OCI-LY1 (cell line): ENCODE measurements at regions not wholly inside any gene's neighbourhood (a gene's known extent, or its start where the extent isn't known, plus 50 kb on each side); places are given as distances from the start of the nearest gene placed in this dataset.

Source experiments
- EZH2 ChIP-seq: fragments of 200-600 bp; sonication (generic), shearing (Covaris generic); IDR thresholded peaks from 2 replicates; pipeline ENCODE4 v1.8.0; 2017; ENCODE audit warnings: borderline replicate concordance, mixed run types, mild to moderate bottlenecking, antibody characterized with exemption, low read length, moderate library complexity, mixed read lengths
- TF ChIP-seq, protein P1 (sequence below): fragments of 200-600 bp; sonication (generic), shearing (Covaris generic); IDR thresholded peaks from 2 replicates; pipeline ENCODE4 v1.5.1; 2017; ENCODE audit warnings: mild to moderate bottlenecking, antibody characterized with exemption, low read length, moderate library complexity, mixed read lengths

DNA sequence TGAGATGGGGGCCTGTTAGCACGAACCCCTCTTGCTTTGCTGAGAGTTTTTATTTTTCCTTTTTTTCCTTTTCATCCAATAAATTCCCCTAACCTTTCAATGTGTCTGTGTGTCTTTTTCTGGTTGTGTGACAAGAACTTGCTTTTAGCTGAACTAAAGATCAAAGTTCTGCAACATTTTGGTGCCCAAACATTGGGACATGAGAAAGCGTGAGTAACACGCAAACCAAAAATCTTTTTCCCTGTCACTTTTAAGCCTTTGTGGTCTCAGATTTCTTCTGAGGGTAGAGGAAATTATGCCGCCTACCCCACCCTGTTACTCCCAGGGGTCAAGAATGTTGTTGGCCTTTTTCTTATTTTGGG lies 141.8 kb upstream of the CPXCR1 start:
- TF ChIP-seq, protein P1, sequence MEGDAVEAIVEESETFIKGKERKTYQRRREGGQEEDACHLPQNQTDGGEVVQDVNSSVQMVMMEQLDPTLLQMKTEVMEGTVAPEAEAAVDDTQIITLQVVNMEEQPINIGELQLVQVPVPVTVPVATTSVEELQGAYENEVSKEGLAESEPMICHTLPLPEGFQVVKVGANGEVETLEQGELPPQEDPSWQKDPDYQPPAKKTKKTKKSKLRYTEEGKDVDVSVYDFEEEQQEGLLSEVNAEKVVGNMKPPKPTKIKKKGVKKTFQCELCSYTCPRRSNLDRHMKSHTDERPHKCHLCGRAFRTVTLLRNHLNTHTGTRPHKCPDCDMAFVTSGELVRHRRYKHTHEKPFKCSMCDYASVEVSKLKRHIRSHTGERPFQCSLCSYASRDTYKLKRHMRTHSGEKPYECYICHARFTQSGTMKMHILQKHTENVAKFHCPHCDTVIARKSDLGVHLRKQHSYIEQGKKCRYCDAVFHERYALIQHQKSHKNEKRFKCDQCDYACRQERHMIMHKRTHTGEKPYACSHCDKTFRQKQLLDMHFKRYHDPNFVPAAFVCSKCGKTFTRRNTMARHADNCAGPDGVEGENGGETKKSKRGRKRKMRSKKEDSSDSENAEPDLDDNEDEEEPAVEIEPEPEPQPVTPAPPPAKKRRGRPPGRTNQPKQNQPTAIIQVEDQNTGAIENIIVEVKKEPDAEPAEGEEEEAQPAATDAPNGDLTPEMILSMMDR = no peak
- TF ChIP-seq EZH2 = no peak
